NOMO-1 treated with DMSO at 0.1 percent for 48 hours (cell line): ENCODE measurements at regions not wholly inside any gene's neighbourhood (a gene's known extent, or its start where the extent isn't known, plus 50 kb on each side); places are given as distances from the start of the nearest gene placed in this dataset.
A peak's percentile ranks its signal among the peaks of the same experiment; 100 is the strongest.

Experiments used
- DNase-seq: peaks from one replicate; lab custom pipeline; 2025; ENCODE audit not compliant: unreplicated experiment; lab: John Stamatoyannopoulos, UW

GRCh38 chr3:159439346-159439745 lies 549.3 kb upstream of the IL12A start:
- no peak for DNase-seq

DNA sequence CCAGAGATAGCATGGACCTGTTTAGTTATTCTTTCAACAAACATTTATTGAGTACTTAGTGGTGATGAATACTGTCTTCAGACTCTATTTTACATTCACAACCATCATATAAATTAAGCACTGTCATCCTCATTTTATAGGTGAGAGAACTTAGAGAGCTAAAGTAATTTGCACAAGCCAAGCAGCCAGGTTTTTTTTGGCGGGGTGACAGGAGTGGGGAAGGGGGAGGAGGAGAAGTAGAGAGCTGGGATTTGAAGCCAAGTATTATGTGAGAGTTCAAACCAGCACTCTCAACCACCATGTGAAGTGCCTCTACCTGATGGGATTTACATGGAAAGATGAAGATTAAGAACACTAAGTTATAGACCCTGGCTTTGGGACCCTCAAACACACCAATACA lies 547.4 kb upstream of the IL12A start:
- DNase-seq, result no peak

DNA sequence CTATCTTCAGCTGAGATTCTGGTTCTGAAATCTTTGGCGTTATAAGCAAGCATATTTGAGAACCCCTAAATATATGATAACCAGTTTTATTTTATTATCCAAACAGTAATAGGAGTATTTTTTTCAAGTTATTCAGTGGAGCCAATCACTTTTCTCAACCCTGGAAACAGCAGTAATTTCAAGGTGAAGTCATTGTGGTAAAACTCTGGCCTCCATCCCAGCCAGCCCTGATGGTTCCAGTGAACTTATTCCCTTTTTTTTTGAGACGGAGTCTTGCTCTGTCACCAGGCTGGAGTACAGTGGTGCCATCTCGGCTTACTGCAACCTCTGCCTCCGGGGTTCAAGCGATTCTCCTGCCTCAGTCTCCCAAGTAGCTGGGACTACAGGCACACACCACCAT lies 545.4 kb upstream of the IL12A start:
- DNase-seq, result no peak

- DNase-seq, result no peak
Measured at GRCh38 chr3:159447841-159448240, 540.8 kb upstream of the IL12A start.

- DNase-seq, result no peak
Measured at GRCh38 chr3:159448902-159449301, 539.7 kb upstream of the IL12A start.

- DNase-seq, result no peak
Measured at GRCh38 chr3:159451067-159451466, 537.6 kb upstream of the IL12A start.

DNA sequence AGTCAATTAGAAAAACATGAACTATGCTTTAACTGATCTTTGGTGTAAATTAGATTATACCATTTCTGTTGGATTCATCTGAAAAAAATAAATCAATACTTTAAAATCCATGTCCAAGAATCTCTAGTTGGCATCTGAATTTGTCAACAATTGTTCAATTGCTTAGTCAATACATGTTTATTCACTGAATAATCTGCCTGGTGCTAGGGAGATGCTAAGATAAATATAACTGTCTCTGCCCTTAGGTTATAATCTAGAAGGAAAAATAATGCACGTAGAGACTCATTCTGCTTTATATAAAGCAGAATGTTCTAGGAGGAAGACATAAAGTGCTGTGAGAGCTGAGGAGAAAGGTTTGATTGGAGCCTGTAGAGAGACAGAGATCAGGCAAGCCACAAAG lies 537.2 kb upstream of the IL12A start:
- no peak for DNase-seq

GRCh38 chr3:159453036-159453435 lies 535.6 kb upstream of the IL12A start:
- no peak for DNase-seq

DNA sequence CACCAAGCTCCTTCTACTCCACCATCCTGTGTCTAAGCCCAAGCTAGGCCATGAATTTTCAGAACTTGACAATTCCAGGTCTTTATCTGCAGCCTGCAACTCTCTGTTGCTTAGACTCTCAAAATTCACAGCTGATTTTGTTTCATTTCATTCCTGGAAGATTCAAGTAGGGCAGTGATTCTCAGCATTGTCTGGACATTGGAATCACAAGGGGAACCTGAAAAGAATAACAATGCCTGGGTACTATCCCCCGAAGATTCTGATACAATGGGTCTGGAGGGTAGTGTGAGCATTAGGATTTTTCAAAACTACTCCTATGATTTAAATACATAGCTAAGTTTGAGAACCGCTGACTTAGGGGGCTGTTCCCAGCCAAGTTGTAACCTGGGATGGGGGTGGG lies 534.7 kb upstream of the IL12A start:
- no peak for DNase-seq

- DNase-seq, result no peak
Measured at GRCh38 chr3:159455741-159456181, 532.9 kb upstream of the IL12A start.

DNA sequence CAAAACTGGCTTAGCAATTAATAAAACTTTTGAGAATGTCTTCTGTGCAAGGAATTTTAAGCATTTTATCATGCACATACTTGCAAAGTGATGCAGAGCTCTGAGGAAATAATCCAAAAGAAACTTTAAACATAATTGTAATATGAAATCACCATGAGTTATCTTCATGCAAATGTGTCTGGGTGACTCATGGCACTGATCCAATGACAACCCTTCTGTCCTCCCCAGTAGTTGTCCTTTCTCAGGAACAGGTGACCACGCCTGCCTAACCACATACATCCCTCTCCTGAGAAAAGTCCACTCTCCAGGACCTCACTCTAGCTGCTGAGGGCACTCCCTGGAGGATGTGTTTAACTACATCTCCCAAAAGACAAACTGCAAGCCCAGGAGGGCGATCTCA lies 530.6 kb upstream of the IL12A start:
- no peak for DNase-seq

DNA sequence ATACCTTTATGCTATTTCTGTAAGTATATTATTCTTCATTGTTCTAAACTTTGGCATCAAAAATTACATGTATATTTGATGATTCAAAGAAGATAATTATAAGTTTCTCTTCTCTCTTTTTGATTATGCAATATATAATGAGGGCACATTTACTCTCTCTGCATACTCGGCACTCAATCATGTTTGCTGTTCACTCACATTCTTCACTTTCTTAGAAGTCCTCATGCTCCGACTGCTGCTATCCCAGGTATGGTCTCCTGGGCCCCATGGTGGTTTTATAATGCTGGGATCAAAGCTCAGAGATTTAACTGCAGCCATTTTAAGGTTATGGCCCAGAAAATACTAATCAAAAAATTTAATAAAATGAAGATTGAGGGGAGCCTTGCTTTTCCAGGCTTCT lies 529.7 kb upstream of the IL12A start:
- peak; percentile 89 for DNase-seq

GRCh38 chr3:159472611-159473010 lies 516.0 kb upstream of the IL12A start:
- DNase-seq, result no peak

DNA sequence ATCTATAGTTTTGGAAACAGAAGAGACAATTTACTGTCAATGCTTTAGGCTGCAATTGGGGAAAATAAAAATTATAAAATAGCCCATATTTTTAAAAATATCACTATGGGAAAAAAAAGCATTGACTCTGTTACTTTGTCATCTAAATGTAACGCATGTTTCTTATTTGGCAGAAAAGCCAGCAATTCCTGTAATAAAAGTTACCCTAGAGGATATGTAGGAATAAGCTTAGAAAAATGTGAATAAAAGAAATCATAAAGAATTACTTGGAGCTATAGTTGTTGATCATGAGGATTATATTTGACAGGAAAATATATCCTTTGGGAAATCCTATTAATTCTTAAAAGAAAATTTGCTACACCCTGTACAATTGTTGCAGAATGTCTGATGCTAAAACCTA lies 515.4 kb upstream of the IL12A start:
- DNase-seq, result no peak

DNA sequence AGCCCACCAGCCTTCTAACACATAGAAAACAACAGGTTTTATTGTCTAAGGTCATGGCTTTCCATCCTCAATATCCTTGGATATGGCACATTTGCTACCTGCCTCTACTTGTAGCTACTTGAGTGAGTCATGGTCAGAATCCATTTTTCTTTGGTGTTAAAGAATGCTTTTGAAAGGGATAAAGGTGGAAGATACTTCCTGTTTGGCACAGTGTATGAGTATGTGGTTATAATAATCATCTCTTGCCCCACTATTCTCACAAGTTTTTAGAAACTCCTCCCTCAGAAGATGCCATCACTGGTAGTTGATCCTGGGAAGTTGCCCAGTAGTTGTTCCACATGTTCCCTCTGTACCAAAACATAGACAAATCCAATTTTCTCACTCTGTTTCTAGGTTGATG lies 508.6 kb upstream of the IL12A start:
- no peak for DNase-seq

GRCh38 chr3:159482241-159482993 lies 506.2 kb upstream of the IL12A start:
- DNase-seq, result no peak

GRCh38 chr3:159482994-159483367 lies 505.7 kb upstream of the IL12A start:
- DNase-seq, result no peak

DNA sequence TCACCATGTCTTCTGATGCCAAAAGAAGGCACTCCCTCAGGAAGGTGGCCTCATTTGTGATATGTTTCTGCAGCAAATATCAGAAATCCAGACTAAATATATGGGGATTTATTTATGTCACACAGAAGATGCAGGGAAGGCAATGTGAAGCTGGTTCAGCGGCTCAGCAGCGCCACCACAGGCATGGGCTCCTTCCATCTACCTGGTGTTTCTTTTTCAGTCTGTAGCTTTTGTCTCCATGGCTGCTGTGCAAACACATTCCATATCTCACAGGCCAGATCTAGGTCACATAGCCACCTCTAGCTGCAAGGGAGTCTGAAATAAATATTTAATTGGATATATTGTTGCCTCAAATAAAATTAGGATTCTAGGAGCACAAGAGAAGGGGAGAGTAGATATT lies 502.1 kb upstream of the IL12A start:
- DNase-seq, result no peak

DNA sequence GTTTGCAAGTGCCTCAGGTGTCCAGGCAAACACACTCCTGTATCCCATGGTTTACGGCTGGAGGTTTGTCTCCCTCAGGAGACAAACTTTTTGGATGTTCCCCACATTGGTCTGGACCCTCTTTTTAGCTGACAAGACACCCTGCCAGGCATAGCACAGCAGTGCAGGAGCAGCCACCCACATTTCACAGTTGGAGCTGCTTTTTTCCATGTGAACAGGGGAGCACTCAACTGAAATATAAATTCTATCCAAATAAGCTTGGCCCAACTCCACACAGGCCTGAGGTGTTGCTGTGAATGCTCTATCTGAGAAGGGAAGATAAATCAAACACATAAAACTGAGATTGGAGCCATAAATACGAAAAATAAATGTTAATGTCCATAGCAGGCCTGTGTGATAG lies 501.3 kb upstream of the IL12A start:
- no peak for DNase-seq

DNA sequence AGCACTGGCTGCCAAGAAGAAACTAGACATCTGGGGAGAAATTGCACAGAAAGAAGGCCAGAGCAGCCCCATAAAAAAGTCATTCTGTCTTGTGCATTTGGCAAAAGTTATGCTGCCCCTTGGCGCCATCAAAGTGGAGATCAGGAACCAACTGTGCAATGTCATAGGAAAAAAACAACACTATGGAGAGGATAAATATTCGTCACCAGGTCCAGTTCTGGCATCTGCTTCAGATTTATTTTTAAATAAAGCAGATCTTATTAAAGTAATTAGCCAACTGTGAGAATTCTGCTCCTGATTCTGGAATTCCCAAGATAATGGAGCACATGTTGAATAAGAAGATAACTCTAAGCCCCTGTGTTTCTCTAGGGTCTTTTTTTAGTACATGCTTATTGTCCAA lies 500.0 kb upstream of the IL12A start:
- no peak for DNase-seq

- no peak for DNase-seq
Measured at GRCh38 chr3:159497361-159497760, 491.3 kb upstream of the IL12A start.

- DNase-seq, result no peak
Measured at GRCh38 chr3:159499031-159499793, 489.4 kb upstream of the IL12A start.

GRCh38 chr3:159501029-159501428 lies 487.6 kb upstream of the IL12A start:
- DNase-seq, result no peak
